Natural killer cell (primary cell): ENCODE measurements at regions not wholly inside any gene's neighbourhood (a gene's known extent, or its start where the extent isn't known, plus 50 kb on each side); places are given as distances from the start of the nearest gene placed in this dataset.

Source experiments
- ATAC-seq, 3 donors: fragments of 150-1000 bp in 2 of 3; fragments of 200-7000 bp in 1 of 3; cut with Tn5 transposase; 1 replicate in 1 of 3; 2 replicates in 2 of 3; pipeline ENCODE4 v1.10.0; 2021; ENCODE audit warnings: mild to moderate bottlenecking in 2 of 3, moderate library complexity in 2 of 3
- DNase-seq, 2 donors: peaks; one replicate each; pipeline versions ENCODE4 v3.0.0 to v3.0.0-alpha.2; 2013 to 2021; ENCODE audit warnings: mixed read lengths in 1 of 2
- H3K27ac ChIP-seq: one replicate; pipeline ENCODE4 v1.5.1; 2013; ENCODE audit warnings: mild to moderate bottlenecking, low read length
- H3K27me3 ChIP-seq: one replicate; pipeline ENCODE4 v1.6.1; 2013; ENCODE audit warnings: low read length; ENCODE audit not compliant: control insufficient read depth, insufficient read depth
- H3K36me3 ChIP-seq: one replicate; pipeline ENCODE4 v1.6.1; 2013; ENCODE audit warnings: low read length; ENCODE audit not compliant: control insufficient read depth, insufficient read depth
- H3K4me1 ChIP-seq: one replicate; pipeline ENCODE4 v1.6.1; 2013; ENCODE audit warnings: low read length; ENCODE audit not compliant: control insufficient read depth, insufficient read depth
- H3K4me3 ChIP-seq: one replicate; pipeline ENCODE4 v1.5.1; 2013; ENCODE audit warnings: low read length
- H3K9me3 ChIP-seq: one replicate; pipeline ENCODE4 v1.6.1; 2013; ENCODE audit warnings: low read length; ENCODE audit not compliant: control insufficient read depth, insufficient read depth
- H3K27ac Mint-ChIP-seq, 2 donors: one replicate each; pipeline ENCODE4 v1.8.0; 2022; ENCODE audit warnings: mild to moderate bottlenecking in 2 of 2, mixed read lengths in 2 of 2, moderate library complexity in 1 of 2
- H3K27me3 Mint-ChIP-seq, 2 donors: one replicate each; pipeline ENCODE4 v1.8.0; 2022; ENCODE audit warnings: low read depth in 2 of 2, mixed read lengths in 2 of 2
- H3K36me3 Mint-ChIP-seq: one replicate; pipeline ENCODE4 v1.8.0; 2022; ENCODE audit warnings: mixed read lengths
- H3K4me1 Mint-ChIP-seq, 2 donors: one replicate each; pipeline ENCODE4 v1.8.0; 2022; ENCODE audit warnings: mixed read lengths in 2 of 2
- H3K4me3 Mint-ChIP-seq: one replicate; pipeline ENCODE4 v1.8.0; 2022; ENCODE audit warnings: mild to moderate bottlenecking, moderate library complexity, mixed read lengths
- H3K9me3 Mint-ChIP-seq, 2 donors: one replicate each; pipeline ENCODE4 v1.8.0; 2022; ENCODE audit warnings: mixed read lengths in 2 of 2
- CTCF ChIP-seq: fragments of 200-600 bp; IDR thresholded peaks from one replicate; pipeline ENCODE4 v1.8.0; 2022; ENCODE audit warnings: antibody characterized with exemption
- WGBS: methylation state at CpG from one replicate; pipeline ENCODE4 v1.1.7; 2013; ENCODE audit warnings: missing lambda C conversion rate; ENCODE audit not compliant: insufficient coverage; 5-methylcytosine and 5-hydroxymethylcytosine counted together
- intact Hi-C: fragments of 100-400 bp; cut with micrococcal nuclease; formaldehyde crosslinking; loops from one replicate; pipeline ENCODE4 v1.14.2; 2022

- H3K9me3 ChIP-seq = no peaks in the 10 kb centered on the region
- 96% methylated on average over 19 of the region's 24 CpGs for WGBS
- no peak overlapping the region for H3K27ac ChIP-seq
- Mint-ChIP-seq H3K27ac (no peak overlapping the region), H3K9me3 (no peaks in the 10 kb centered on the region), H3K36me3 (no peaks in the 10 kb centered on the region), H3K4me1 (no peaks in the 10 kb centered on the region), H3K27me3 (peaks cover 12 to 30% of the 10 kb centered on the region in 2 donors), H3K4me3 (no peak overlapping the region)
- TF ChIP-seq CTCF = no peak
- DNase-seq (no peak), ATAC-seq (no peak)
- intact Hi-C loops = no loop called here
- no peaks in the 10 kb centered on the region for H3K36me3 ChIP-seq
- H3K4me3 ChIP-seq = no peak overlapping the region
- no peaks in the 10 kb centered on the region for H3K4me1 ChIP-seq
- peaks cover 2% of the 10 kb centered on the region for H3K27me3 ChIP-seq
Observed at GRCh38 chr15:79560384-79560783, 128.2 kb downstream of the MINAR1 start.

GRCh38 chr15:79561982-79562381 is 129.8 kb downstream of the MINAR1 start:
- H3K36me3 ChIP-seq = no peaks in the 10 kb centered on the region
- no peak for DNase-seq
- no peak for ATAC-seq
- H3K27ac ChIP-seq = no peak overlapping the region
- no peak overlapping the region for H3K27ac Mint-ChIP-seq
- H3K9me3 Mint-ChIP-seq = no peaks in the 10 kb centered on the region
- no peaks in the 10 kb centered on the region for H3K4me1 ChIP-seq
- intact Hi-C loops = no loop called here
- H3K4me3 Mint-ChIP-seq = no peak overlapping the region
- no peak overlapping the region for H3K4me3 ChIP-seq
- H3K27me3 ChIP-seq = peaks cover 4% of the 10 kb centered on the region
- 74% methylated on average over 3 of the region's 4 CpGs for WGBS
- no peaks in the 10 kb centered on the region for H3K4me1 Mint-ChIP-seq
- peaks cover 12 to 30% of the 10 kb centered on the region in 2 donors for H3K27me3 Mint-ChIP-seq
- no peak for TF ChIP-seq CTCF
- H3K36me3 Mint-ChIP-seq = no peaks in the 10 kb centered on the region
- no peaks in the 10 kb centered on the region for H3K9me3 ChIP-seq

- Mint-ChIP-seq H3K4me3 (no peak overlapping the region), H3K27ac (no peak overlapping the region), H3K9me3 (no peaks in the 10 kb centered on the region), H3K27me3 (peaks cover 10 to 32% of the 10 kb centered on the region in 2 donors), H3K36me3 (no peaks in the 10 kb centered on the region), H3K4me1 (no peaks in the 10 kb centered on the region)
- no peaks in the 10 kb centered on the region for H3K4me1 ChIP-seq
- 73% methylated on average over 14 of the region's 14 CpGs for WGBS
- no peak overlapping the region for H3K4me3 ChIP-seq
- no peak for TF ChIP-seq CTCF
- intact Hi-C loops = no loop called here
- ATAC-seq (no peak), DNase-seq (no peak)
- H3K36me3 ChIP-seq = no peaks in the 10 kb centered on the region
- no peaks in the 10 kb centered on the region for H3K9me3 ChIP-seq
- peaks cover 4% of the 10 kb centered on the region for H3K27me3 ChIP-seq
- H3K27ac ChIP-seq = no peak overlapping the region
Observed at GRCh38 chr15:79562403-79562815, 130.3 kb downstream of the MINAR1 start.

DNA sequence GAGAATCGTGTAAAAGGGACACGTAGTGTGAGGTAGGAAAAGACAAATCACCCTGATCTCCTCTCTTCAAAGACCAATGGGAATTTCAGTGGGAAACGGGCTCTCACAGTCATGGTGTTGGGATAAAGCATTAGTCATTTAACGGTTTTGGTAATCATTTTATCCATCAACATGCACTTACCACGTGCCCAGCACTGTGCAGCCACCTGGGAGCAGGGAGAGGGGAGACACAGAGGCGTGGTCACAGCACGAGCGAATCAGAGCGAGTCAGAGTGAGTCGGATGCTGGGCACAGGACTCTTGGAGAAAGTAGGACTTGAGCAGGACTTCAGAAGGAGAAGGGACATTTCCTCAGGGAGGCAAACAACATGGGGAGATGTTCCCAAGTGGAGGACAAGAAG is 130.8 kb downstream of the MINAR1 start:
- no peak for TF ChIP-seq CTCF
- Mint-ChIP-seq H3K4me1 (no peaks in the 10 kb centered on the region), H3K9me3 (no peaks in the 10 kb centered on the region), H3K27me3 (peaks cover 10 to 35% of the 10 kb centered on the region in 2 donors), H3K27ac (no peak overlapping the region), H3K4me3 (no peak overlapping the region), H3K36me3 (no peaks in the 10 kb centered on the region)
- Histone ChIP-seq H3K9me3 (no peaks in the 10 kb centered on the region), H3K27me3 (peaks cover 4% of the 10 kb centered on the region), H3K36me3 (no peaks in the 10 kb centered on the region), H3K4me1 (no peaks in the 10 kb centered on the region), H3K4me3 (no peak overlapping the region), H3K27ac (no peak overlapping the region)
- 90% methylated on average over 8 of the region's 10 CpGs for WGBS
- intact Hi-C loops = no loop called here
- no peak for DNase-seq
- no peak for ATAC-seq
